ENCODE measurements at regions not wholly inside any gene's neighbourhood (a gene's known extent, or its start where the extent isn't known, plus 50 kb on each side); places are given as distances from the start of the nearest gene placed in this dataset.
"Not testable (repeated sequence)": the region's sequence is repeated elsewhere in the genome, so short reads cannot be mapped to it uniquely, and the experiment has no call there.

GRCh38 chr4:110415041-110415440, 60.9 kb upstream of the ENPEP start:
- ChIA-PET CTCF (interaction anchor here (1.0 kb wide), 1 partner anchor 19 kb away, joined by 3 read pairs; no protein-coding TSS in a partner anchor), POLR2A (no interaction called here)
- no peaks in the 10 kb centered on the region for H3K27me3 Mint-ChIP-seq (ENCODE audit: insufficient read depth, unreplicated experiment)
- TF ChIP-seq CTCF (IDR thresholded peaks at IDR 0.05; ENCODE audit: unreplicated experiment): no peak
- H3K4me3 Mint-ChIP-seq (ENCODE audit: unreplicated experiment): no peak overlapping the region
- H3K27ac Mint-ChIP-seq (ENCODE audit: low read depth, unreplicated experiment): no peak overlapping the region
- peaks cover 10% of the 10 kb centered on the region for H3K9me3 Mint-ChIP-seq (ENCODE audit: unreplicated experiment)
- H3K4me1 Mint-ChIP-seq (ENCODE audit: insufficient read depth, unreplicated experiment): no peaks in the 10 kb centered on the region
- intact Hi-C loops (cut with micrococcal nuclease): no loop called here
- H3K36me3 Mint-ChIP-seq (ENCODE audit: insufficient read depth, unreplicated experiment): no peaks in the 10 kb centered on the region
- no peak for DNase-seq (ENCODE audit: unreplicated experiment)
- BruUV-seq (replicated peaks): no TSS peak

- no peak overlapping the region for H3K27ac Mint-ChIP-seq (ENCODE audit: low read depth, unreplicated experiment)
- peaks cover 10% of the 10 kb centered on the region for H3K9me3 Mint-ChIP-seq (ENCODE audit: unreplicated experiment)
- no TSS peak for BruUV-seq (replicated peaks)
- H3K4me1 Mint-ChIP-seq (ENCODE audit: insufficient read depth, unreplicated experiment): no peaks in the 10 kb centered on the region
- intact Hi-C loops (cut with micrococcal nuclease): no loop called here
- no peak overlapping the region for H3K4me3 Mint-ChIP-seq (ENCODE audit: unreplicated experiment)
- ChIA-PET POLR2A (no interaction called here), CTCF (interaction anchor here (0.6 kb wide), 1 partner anchor 202 kb away, joined by 8 read pairs; no protein-coding TSS in a partner anchor)
- no peaks in the 10 kb centered on the region for H3K27me3 Mint-ChIP-seq (ENCODE audit: insufficient read depth, unreplicated experiment)
- no peaks in the 10 kb centered on the region for H3K36me3 Mint-ChIP-seq (ENCODE audit: insufficient read depth, unreplicated experiment)
- DNase-seq (ENCODE audit: unreplicated experiment): no peak
- no peak for TF ChIP-seq CTCF (IDR thresholded peaks at IDR 0.05; ENCODE audit: unreplicated experiment)
Measured at GRCh38 chr4:110414561-110414920, 61.4 kb upstream of the ENPEP start.

- H3K9me3 Mint-ChIP-seq (ENCODE audit: unreplicated experiment); H3K36me3 Mint-ChIP-seq (ENCODE audit: insufficient read depth, unreplicated experiment); H3K4me3 Mint-ChIP-seq (ENCODE audit: unreplicated experiment); H3K27ac Mint-ChIP-seq (ENCODE audit: low read depth, unreplicated experiment); intact Hi-C loops (cut with micrococcal nuclease); H3K4me1 Mint-ChIP-seq (ENCODE audit: insufficient read depth, unreplicated experiment); H3K27me3 Mint-ChIP-seq (ENCODE audit: insufficient read depth, unreplicated experiment); DNase-seq (ENCODE audit: unreplicated experiment); POLR2A ChIA-PET; BruUV-seq (replicated peaks): not testable (repeated sequence)
- CTCF ChIA-PET: interaction anchor here (0.6 kb wide), 1 partner anchor 201 kb away, joined by 8 read pairs; no protein-coding TSS in a partner anchor
Measured at GRCh38 chr4:110413807-110414560, 62.0 kb upstream of the ENPEP start.

- Mint-ChIP-seq H3K36me3 (ENCODE audit: insufficient read depth, unreplicated experiment) (no peaks in the 10 kb centered on the region), H3K27ac (ENCODE audit: low read depth, unreplicated experiment) (no peak overlapping the region), H3K27me3 (ENCODE audit: insufficient read depth, unreplicated experiment) (no peaks in the 10 kb centered on the region), H3K4me3 (ENCODE audit: unreplicated experiment) (no peak overlapping the region), H3K4me1 (ENCODE audit: insufficient read depth, unreplicated experiment) (no peaks in the 10 kb centered on the region), H3K9me3 (ENCODE audit: unreplicated experiment) (no peaks in the 10 kb centered on the region)
- DNase-seq (ENCODE audit: unreplicated experiment): no peak
- TF ChIP-seq CTCF (IDR thresholded peaks at IDR 0.05; ENCODE audit: unreplicated experiment): no peak
- CTCF ChIA-PET: interaction anchor here (0.6 to 1.2 kb wide), 2 partner anchors 12 to 558 kb away, joined by 3 read pairs; no protein-coding TSS in a partner anchor
- intact Hi-C loops (cut with micrococcal nuclease): no loop called here
- POLR2A ChIA-PET: no interaction called here
- no TSS peak for BruUV-seq (replicated peaks)
Measured at GRCh38 chr4:110412354-110413065, 63.4 kb upstream of the ENPEP start.

Measured in MCF 10A (cell line).